GM18502 (cell line): ENCODE measurements at regions not wholly inside any gene's neighbourhood (a gene's known extent, or its start where the extent isn't known, plus 50 kb on each side); places are given as distances from the start of the nearest gene placed in this dataset.
"Not testable (repeated sequence)": the region's sequence is repeated elsewhere in the genome, so short reads cannot be mapped to it uniquely, and the experiment has no call there.

Experiments used
- ATAC-seq: cut with Tn5 transposase; IDR thresholded peaks from one replicate; pipeline ENCODE4 v1.9.1; 2021; ENCODE audit warnings: mild to moderate bottlenecking; ENCODE audit not compliant: unreplicated experiment, poor library complexity

DNA sequence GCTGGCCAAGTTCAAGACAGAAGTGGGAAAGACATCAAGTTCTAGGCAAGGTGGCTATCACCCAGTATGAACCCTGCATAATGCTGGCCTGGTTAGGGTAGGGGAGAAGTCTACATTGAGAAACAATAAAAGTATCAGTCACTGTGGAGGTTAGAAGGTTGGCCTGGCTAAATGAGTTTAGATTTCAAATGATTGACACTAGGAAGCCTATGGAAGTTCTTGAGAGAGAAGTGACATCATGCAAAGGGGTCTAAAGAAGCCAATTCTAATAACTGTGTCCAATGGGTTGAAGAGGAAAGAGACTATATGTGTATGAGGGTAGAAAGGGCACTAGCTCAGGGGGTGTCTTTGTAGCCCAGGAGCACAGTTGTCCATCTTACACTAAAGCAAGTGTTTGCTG, 98.5 kb upstream of the MBIP start:
- no peak for ATAC-seq

DNA sequence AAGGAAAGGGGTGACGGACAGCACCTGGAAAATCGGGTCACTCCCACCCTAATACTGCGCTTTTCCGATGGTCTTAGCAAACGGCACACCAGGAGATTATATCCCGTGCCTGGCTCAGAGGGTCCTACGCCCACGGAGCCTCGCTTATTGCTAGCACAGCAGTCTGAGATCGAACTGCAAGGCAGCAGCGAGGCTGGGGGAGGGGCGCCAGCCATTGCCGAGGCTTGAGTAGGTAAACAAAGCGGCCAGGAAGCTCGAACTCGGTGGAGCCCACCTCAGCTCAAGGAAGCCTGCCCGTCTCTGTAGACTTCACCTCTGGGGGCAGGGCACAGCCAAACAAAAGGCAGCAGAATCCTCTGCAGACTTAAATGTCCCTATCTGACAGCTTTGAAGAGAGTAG, 91.5 kb upstream of the MBIP start:
- not testable (repeated sequence) for ATAC-seq

DNA sequence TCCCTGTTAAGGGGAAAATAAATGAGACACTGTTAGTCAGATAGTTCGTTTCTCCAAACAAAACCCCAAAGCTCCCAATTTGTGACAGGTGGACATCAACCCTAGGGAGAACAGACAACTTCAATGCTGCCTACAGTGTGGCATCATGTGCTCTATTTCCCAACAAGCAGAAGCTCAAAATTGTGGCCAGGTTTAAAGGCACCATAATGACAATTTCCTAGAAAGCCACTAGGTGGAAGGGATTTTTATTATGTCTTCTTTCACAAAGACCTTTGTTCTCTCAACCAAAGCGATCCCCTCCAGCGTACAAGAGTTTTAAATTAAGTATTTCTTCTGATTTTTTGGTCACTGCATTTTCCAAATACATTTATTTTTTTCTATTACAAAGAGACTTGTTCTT, 88.0 kb upstream of the MBIP start:
- ATAC-seq, result no peak

DNA sequence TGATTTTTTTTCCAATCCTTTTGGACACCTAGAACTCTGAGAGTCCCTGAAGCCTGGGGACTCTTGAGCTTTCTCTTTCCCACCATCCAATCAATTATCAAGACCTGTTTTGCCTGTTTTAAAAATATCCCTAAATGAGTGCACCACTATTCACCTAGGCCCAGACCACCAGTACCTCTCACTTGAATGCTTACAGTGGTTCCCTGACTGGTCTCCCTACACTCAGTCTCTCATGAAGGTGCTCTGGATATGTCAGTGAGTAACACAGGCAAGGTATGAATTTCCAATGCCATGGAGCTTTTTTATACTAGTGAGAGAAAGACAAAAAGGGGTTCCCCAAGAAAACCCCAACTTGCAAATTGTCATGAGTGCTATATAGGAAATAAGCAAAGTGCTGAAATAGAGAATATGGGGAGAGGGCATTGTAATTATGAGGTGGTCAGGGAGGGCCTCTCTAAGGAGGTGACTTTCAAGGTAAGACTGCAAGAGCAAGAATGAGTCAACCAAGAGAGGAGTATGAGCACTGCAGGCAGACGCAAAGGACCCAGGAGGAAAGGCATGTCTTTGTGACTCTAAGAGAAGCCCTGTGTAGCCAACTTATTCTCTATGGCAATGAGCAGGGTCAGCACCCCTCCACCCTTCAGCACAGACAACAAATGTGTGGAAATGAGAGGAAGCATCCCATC, 85.3 kb upstream of the MBIP start:
- ATAC-seq, result peak; percentile 63

DNA sequence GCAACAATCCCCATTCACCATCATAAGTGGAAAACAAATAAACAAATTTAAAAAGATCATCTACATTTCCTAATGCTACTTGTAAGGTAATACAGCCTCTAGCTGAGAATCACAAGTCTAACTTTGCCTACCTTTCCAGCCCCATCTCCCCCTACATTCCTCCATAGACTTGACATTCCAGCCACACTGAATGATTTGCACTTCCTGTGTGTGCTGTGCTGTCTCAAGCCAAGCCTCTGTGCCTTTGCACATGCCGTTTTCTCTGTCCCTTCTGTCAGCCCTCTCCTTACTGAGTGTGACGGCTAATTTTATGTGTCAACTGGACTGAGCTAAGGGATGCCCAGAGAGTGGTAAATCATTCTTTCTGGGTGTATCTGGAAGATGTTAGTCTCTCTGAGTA, 82.4 kb upstream of the MBIP start:
- ATAC-seq, result no peak

DNA sequence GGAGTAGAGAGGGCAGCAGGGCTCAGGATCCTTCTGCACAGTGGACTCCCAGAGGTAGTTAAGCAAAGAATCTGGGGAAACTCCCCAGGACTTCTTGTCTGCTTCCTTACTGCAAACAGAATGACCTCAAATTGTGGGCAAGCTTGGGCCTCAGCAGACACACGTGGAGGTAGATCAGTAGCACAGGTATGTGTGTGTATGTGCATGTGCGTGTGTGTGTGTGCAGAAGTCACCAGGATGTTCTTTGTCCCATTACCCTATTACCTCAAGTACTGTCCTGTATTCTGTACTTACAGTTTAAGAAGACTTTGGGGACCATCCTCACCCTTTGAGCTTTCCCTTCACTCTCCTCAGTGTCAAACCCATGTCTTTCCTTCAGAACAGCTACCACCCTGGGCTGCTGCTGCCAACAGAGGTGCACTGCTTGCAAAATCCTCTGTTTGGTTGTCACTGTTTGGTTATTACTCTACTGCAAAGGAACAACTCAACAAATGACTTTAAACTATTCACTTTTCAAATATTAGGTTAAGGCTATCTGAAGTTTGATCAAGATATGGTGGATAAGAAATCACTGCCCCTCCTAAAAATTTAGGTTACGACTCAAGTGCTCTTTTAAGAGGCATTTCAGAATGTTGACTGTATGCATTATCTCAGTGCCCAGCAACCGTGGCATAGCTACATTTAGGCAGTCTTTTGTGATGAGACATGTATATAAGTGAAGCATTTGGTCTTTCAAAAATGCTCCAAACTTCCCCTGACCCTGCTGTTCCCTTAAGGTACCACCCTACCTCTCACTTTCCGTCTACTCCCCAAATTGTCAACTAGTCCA, 78.2 kb upstream of the MBIP start:
- no peak for ATAC-seq

DNA sequence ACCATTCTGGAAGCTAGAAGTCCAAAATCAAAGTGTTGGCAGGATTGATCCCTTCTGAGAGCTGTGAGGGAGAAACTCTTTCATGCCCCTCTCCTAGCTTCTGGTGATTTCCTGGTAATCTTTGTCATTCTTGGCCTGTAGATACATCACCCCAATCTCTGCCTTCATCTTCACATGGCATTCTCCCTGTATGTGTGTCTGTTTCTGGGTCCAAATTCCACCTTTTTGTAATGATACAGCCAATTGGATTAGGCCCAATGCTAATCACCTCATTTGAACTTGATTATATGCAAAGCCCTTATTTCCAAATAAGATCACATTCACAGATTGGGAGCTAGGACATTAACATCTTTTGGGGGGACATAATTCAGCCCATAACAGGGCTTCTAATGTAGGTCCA, 76.9 kb upstream of the MBIP start:
- no peak for ATAC-seq

DNA sequence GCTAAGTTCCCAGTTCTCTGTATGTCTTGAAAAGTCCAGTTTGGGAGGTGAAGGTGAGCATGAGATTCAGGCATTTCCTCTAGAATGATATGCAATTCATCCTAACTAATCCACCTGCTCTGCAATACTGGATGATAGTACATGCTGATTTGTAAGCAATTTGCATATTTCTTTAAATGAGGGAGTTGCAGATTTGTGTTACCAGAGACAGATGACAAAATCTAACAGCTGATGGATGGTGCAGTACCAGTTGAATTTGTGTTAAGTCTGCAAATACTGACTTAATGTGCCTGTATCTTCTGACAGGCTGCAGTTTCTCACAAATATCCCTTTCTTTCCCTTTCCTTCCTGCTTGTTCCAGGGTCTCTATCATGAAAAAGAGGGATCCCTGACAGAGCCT, 76.4 kb upstream of the MBIP start:
- ATAC-seq, result no peak

DNA sequence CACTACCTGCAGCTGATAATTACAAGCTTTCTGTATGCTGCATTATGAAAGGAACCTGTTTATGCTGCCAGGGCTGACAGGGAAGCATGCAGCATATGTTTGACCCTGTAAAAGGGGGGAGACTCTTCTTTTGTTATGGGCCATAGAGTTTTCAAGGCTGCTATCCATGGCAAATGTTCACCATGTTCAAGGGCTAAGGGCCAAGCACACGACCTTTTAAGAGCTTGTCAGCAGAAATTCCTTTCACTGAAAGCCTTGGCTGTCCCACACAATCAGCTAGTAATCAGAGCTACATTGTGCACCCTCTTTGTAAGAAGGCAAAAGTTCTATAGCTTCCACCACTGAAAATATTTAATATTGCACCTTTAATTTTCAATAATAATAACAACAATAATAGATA, 74.2 kb upstream of the MBIP start:
- no peak for ATAC-seq

DNA sequence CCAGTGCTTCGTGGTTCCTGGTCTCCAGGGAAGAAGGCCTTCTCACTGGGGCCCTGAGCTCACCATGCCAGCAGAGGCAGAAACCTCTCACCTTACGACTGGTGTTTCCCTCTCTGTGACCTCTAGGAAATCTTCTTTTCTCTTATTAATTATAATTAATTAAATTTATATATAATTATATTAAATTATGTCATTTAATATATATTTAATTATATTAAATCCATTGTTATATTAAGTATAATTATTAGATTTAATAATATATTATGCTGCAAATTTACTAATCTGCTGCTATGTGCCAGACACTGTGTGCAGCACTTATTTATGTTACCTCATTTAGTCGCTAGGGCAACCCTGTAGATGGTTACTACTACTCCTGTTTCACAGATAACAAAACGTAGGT, 70.3 kb upstream of the MBIP start:
- no peak for ATAC-seq

DNA sequence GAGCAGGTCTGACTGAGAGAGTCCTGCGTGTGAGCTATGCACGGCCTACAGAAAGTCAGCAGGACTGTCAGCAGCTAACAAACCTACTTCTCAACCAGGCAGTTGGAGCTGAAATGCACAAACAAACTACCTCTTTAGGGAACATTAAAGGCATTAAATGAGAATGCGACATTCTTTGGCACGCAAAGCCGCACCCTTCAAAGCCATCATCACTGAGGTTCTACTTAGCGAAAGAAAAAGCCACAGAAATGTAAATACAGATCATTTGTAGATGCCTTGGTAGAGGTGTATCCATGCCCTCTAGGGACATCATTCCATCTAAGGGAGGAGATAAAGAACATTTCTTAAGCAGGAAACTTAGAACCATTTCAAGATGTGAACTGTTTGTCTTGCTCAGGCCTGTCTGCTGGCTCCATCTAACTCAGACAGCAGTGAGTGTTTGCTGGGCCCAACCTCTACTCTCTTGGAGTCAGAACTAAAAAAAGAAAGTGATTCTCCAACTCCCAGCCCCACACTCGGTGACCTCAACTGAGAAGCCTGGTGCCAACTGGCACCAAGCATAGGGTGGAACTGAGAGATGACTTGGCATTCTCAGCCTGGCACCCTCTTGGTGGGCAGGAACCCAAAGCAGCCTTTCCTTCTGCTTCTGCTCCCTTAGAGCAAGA, 63.5 kb upstream of the MBIP start:
- ATAC-seq, result no peak

DNA sequence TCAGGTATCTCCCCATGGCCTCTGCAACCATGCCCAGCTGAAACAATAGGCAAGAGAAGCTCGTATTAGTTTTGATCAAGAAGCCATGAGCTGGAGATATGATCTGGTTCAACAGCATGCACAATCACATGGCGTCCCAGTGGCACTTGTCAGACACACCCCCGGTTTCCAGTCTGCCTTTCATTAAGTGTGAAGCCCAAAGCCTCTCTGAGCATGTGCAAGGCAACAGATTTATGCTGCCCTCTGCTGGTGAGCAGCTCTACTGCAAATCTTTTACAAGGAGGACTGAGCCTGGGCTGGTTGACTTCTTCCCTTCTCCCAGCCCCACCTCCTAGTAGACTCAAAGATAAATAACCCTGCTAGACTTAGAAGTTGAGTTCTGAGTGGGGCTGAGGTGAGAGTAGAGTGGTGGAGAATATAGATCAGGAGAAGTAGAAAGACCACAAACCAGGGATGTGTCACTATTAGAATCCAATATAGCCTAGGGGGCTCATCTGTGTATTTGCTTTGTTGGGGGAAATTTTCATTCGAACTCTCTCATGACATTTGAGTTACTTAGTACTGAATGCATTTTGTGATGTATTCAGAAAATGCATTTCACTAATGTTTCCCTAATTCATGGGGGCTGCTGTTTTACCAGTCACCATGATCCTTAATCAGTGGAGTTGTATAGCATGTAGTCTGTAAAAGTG, 53.7 kb upstream of the MBIP start:
- peak; percentile 95 for ATAC-seq
